ENCODE measurements at regions not wholly inside any gene's neighbourhood (a gene's known extent, or its start where the extent isn't known, plus 50 kb on each side); places are given as distances from the start of the nearest gene placed in this dataset.

DNA sequence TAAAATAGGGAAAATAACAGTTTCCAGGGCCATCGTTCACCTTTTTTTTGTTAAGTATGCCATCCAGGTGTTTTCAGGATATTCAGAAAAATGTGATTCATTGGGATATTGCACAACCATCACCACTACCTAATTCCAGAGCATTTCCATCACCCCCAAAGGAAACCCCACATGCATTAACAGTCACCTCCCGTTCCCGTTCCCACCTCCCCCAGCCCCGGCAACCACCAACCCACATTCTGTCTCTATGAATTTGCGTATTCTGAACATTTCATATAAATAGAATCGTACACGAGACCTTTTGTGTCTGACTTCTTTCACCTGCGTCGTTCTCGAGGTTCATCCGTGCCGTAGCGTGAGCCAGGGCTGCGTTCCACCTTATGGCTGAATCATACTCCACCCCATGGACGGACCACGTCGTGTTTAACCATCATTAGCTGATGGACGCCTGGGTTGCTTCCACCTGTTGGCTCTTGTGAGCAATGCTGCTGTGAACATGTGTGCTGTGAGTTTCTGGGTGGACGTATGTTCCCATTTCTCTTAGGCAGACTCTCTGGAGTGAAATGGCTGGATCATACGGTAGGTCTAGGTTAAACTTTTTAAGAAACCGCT is 51.0 kb upstream of the NCOR2 start:
- POLR2A ChIA-PET: no interaction called here
- Mint-ChIP-seq H3K36me3 (no peaks in the 10 kb centered on the region), H3K4me3 (no peak overlapping the region), H3K9me3 (peaks cover 0 to 5% (median 0%) of the 10 kb centered on the region in 5 donors), H3K27me3 (peaks cover 0 to 10% of the 10 kb centered on the region in 2 donors), H3K4me1 (no peaks in the 10 kb centered on the region), H3K27ac (no peak overlapping the region)
- Histone ChIP-seq H3K4me1 (ENCODE audit: insufficient read depth, low read length) (no peaks in the 10 kb centered on the region), H3K4me3 (ENCODE audit: low read length) (no peak overlapping the region), H3K9me3 (ENCODE audit: low read length) (no peaks in the 10 kb centered on the region), H3K36me3 (ENCODE audit: insufficient read depth, low read length) (no peaks in the 10 kb centered on the region), H3K27ac (ENCODE audit: low read depth, low read length) (no peak overlapping the region), H3K27me3 (ENCODE audit: insufficient read depth, low read length, poor library complexity, severe bottlenecking) (no peaks in the 10 kb centered on the region)
- CTCF ChIA-PET: no interaction called here
- DNase-seq: no peak

DNA sequence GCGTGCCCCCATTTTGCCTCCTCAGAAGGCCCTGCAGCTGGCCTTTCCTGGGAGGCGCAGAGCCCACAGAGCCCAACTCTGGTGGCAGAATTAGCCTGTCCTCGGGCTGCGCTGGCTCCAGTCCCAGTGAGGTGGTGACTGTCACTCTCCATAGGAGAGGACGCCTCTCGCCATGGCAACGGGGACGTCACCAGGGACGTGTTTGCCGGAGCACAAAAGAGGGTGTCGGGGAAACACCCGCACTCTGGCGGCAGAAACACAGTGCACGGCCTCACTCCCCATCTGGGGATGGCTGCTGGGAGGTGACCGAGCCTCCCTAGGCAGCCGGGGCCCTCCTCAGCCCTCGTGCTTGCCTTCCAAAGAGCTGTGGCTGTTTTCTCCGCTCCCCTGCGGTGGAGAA is 50.2 kb upstream of the NCOR2 start:
- H3K27ac Mint-ChIP-seq: no peak overlapping the region
- H3K4me1 Mint-ChIP-seq: peaks cover 0 to 1% (median 0%) of the 10 kb centered on the region in 3 donors
- ChIA-PET POLR2A (no interaction called here), CTCF (no interaction called here)
- Histone ChIP-seq H3K4me1 (ENCODE audit: insufficient read depth, low read length) (no peaks in the 10 kb centered on the region), H3K36me3 (ENCODE audit: insufficient read depth, low read length) (no peaks in the 10 kb centered on the region), H3K27me3 (ENCODE audit: insufficient read depth, low read length, poor library complexity, severe bottlenecking) (no peaks in the 10 kb centered on the region), H3K9me3 (ENCODE audit: low read length) (no peaks in the 10 kb centered on the region), H3K4me3 (ENCODE audit: low read length) (no peak overlapping the region), H3K27ac (ENCODE audit: low read depth, low read length) (no peak overlapping the region)
- H3K4me3 Mint-ChIP-seq: no peak overlapping the region
- peaks cover 0 to 10% of the 10 kb centered on the region in 2 donors for H3K27me3 Mint-ChIP-seq
- DNase-seq: no peak
- peaks cover 0 to 5% (median 0%) of the 10 kb centered on the region in 5 donors for H3K9me3 Mint-ChIP-seq
- H3K36me3 Mint-ChIP-seq: peaks cover 0 to 2% (median 0%) of the 10 kb centered on the region in 3 donors
